Stimulated activated naive CD8-positive, alpha-beta T cell treated with anti-CD3 and anti-CD28 coated beads, Interleukin-15, Interleukin-2, amounts not matched to agents 100 ng/mL and 50 ng/mL, for 24 hours (primary cell): ENCODE measurements at regions not wholly inside any gene's neighbourhood (a gene's known extent, or its start where the extent isn't known, plus 50 kb on each side); places are given as distances from the start of the nearest gene placed in this dataset.
"Not testable (repeated sequence)": the region's sequence is repeated elsewhere in the genome, so short reads cannot be mapped to it uniquely, and the experiment has no call there.

Source experiments
- H3K27ac Mint-ChIP-seq: one replicate; pipeline ENCODE4 v1.8.0; 2021; ENCODE audit warnings: mild to moderate bottlenecking, mixed read lengths
- H3K27me3 Mint-ChIP-seq: one replicate; pipeline ENCODE4 v1.8.0; 2021; ENCODE audit warnings: mixed read lengths
- H3K36me3 Mint-ChIP-seq: one replicate; pipeline ENCODE4 v1.8.0; 2021; ENCODE audit warnings: low read depth, mixed read lengths
- H3K4me1 Mint-ChIP-seq: one replicate; pipeline ENCODE4 v1.8.0; 2021; ENCODE audit warnings: low read depth, mixed read lengths
- H3K4me3 Mint-ChIP-seq: one replicate; pipeline ENCODE4 v1.8.0; 2021; ENCODE audit warnings: mild to moderate bottlenecking, mixed read lengths
- H3K9me3 Mint-ChIP-seq: one replicate; pipeline ENCODE4 v1.8.0; 2021; ENCODE audit warnings: mixed read lengths

GRCh38 chr5:101142102-101142501, 239.0 kb upstream of the ST8SIA4 start:
- H3K36me3 Mint-ChIP-seq = no peaks in the 10 kb centered on the region
- H3K27ac Mint-ChIP-seq = no peak overlapping the region
- H3K4me3 Mint-ChIP-seq = no peak overlapping the region
- H3K27me3 Mint-ChIP-seq = no peaks in the 10 kb centered on the region
- peaks cover 8% of the 10 kb centered on the region for H3K9me3 Mint-ChIP-seq
- no peaks in the 10 kb centered on the region for H3K4me1 Mint-ChIP-seq

GRCh38 chr5:101136454-101136853, 233.4 kb upstream of the ST8SIA4 start:
- no peaks in the 10 kb centered on the region for H3K36me3 Mint-ChIP-seq
- no peaks in the 10 kb centered on the region for H3K27me3 Mint-ChIP-seq
- H3K4me1 Mint-ChIP-seq = no peaks in the 10 kb centered on the region
- no peak overlapping the region for H3K4me3 Mint-ChIP-seq
- no peak overlapping the region for H3K27ac Mint-ChIP-seq
- peaks cover 5% of the 10 kb centered on the region for H3K9me3 Mint-ChIP-seq

GRCh38 chr5:101123363-101123762, 220.3 kb upstream of the ST8SIA4 start:
- Mint-ChIP-seq H3K36me3 (no peaks in the 10 kb centered on the region), H3K4me3 (no peak overlapping the region), H3K27ac (no peak overlapping the region), H3K4me1 (no peaks in the 10 kb centered on the region), H3K9me3 (no peaks in the 10 kb centered on the region), H3K27me3 (no peaks in the 10 kb centered on the region)

DNA sequence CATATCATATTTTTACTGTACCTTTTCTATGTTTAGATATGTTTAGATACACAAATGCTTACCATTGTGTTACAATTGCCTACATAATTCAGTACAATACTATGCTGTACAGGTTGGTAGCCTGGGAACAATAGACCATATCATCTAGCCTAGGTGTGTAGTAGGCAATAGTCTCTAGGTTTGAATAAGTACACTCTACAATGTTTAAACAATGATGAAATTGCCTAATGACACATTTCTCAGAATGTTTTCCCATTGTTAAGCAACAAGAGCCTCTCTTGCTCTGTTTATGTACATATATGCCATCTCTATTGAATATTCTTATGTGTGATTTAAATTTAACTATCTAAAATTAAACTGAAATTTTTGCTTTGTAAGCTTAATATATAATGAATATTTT, 209.6 kb upstream of the ST8SIA4 start:
- H3K36me3 Mint-ChIP-seq = no peaks in the 10 kb centered on the region
- no peaks in the 10 kb centered on the region for H3K27me3 Mint-ChIP-seq

GRCh38 chr5:101103874-101104273, 200.8 kb upstream of the ST8SIA4 start:
- peaks cover 3% of the 10 kb centered on the region for H3K27me3 Mint-ChIP-seq
- H3K4me1 Mint-ChIP-seq = no peaks in the 10 kb centered on the region
- H3K27ac Mint-ChIP-seq = no peak overlapping the region
- no peaks in the 10 kb centered on the region for H3K9me3 Mint-ChIP-seq
- no peak overlapping the region for H3K4me3 Mint-ChIP-seq
- H3K36me3 Mint-ChIP-seq = no peaks in the 10 kb centered on the region

More for the DNA sequence above, 209.6 kb upstream of the ST8SIA4 start:
- H3K9me3 Mint-ChIP-seq = no peaks in the 10 kb centered on the region
- H3K4me1 Mint-ChIP-seq = no peaks in the 10 kb centered on the region
- no peak overlapping the region for H3K4me3 Mint-ChIP-seq
- H3K27ac Mint-ChIP-seq = no peak overlapping the region

DNA sequence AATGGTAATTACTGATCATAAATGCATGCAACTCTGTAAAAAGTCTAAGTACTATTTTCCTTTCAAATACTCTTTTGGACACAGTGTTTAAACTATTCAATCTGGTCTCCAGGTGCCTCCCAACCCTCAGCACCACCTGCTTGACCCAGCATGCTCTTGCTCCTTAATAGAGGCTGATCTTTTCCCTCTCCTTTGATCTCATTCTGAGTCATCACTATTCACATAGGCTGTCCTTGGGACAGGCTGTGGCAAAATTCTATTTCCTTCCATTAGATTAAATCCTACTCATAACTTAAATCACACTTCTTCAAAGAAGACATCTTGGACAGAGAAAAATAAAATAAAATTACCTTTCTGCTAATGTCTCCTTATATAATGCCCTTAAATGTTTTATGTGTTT, 199.4 kb upstream of the ST8SIA4 start:
- H3K27ac Mint-ChIP-seq = no peak overlapping the region
- H3K36me3 Mint-ChIP-seq = no peaks in the 10 kb centered on the region
- H3K9me3 Mint-ChIP-seq = no peaks in the 10 kb centered on the region
- H3K4me1 Mint-ChIP-seq = no peaks in the 10 kb centered on the region
- H3K4me3 Mint-ChIP-seq = no peak overlapping the region
- peaks cover 3% of the 10 kb centered on the region for H3K27me3 Mint-ChIP-seq

- H3K4me1 Mint-ChIP-seq = no peaks in the 10 kb centered on the region
- H3K9me3 Mint-ChIP-seq = no peaks in the 10 kb centered on the region
- no peak overlapping the region for H3K4me3 Mint-ChIP-seq
- no peak overlapping the region for H3K27ac Mint-ChIP-seq
- no peaks in the 10 kb centered on the region for H3K36me3 Mint-ChIP-seq
- H3K27me3 Mint-ChIP-seq = no peaks in the 10 kb centered on the region
These were observed 188.8 kb upstream of the ST8SIA4 start for GRCh38 chr5:101091902-101092301.

- Mint-ChIP-seq H3K36me3 (no peaks in the 10 kb centered on the region), H3K27me3 (no peaks in the 10 kb centered on the region), H3K4me3 (no peak overlapping the region), H3K27ac (no peak overlapping the region), H3K9me3 (no peaks in the 10 kb centered on the region), H3K4me1 (no peaks in the 10 kb centered on the region)
These were observed 181.3 kb upstream of the ST8SIA4 start for GRCh38 chr5:101084353-101084752.

DNA sequence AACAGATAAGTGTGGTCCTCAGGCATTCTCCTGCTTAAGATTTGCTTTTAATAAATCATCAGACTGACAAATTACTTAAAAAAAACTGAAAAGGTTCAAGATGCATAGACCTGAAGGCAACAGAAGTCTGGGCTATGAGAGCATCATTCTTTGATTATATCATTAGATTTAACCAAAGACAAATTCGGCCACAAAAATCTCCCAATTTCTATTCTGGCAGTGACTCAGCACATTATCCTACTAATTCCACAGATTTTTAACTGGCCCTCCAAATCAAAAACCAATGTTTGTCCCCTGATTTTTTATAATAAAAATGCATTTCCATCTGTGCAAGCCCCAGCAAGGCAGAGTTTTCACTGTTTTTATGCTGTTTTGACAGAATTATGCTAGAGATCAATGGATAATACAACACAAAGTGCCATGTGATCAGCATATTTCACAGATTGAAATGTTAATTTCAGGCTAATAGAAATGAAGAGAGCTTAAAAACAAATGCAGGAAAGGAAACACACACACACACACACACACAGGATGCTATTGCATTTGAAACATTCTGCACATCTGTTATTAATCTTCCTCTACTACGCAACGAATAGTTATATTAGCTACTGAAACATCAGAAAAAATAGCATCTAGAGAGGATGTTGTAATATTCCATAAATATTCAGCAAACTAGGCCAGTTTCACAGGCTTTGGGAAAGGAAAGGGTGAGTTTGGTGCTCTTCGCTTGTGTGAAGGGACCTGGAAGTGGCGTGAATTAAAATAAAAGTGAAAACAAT, 177.6 kb upstream of the ST8SIA4 start:
- Mint-ChIP-seq H3K4me1 (no peaks in the 10 kb centered on the region), H3K27ac (no peak overlapping the region), H3K4me3 (no peak overlapping the region), H3K36me3 (no peaks in the 10 kb centered on the region), H3K9me3 (no peaks in the 10 kb centered on the region), H3K27me3 (no peaks in the 10 kb centered on the region)

DNA sequence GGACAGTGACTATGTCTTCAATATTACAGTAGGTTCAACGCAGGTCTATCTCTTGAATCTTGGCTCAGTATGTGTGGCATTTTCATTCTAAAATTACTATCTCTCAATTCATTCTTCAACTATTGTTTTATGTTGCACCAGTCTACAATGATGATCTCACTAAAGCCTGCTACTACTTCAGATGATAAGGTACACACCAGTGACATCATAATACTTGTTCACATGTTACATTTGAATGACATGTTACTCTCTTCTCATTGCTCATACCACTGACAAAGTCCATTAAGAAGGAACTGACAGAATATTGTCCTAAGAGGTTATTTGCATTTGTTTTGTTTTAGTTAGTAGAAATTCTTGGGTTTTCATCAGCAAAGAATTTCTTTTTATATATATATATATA, 165.2 kb upstream of the ST8SIA4 start:
- Mint-ChIP-seq H3K4me1 (no peaks in the 10 kb centered on the region), H3K27me3 (no peaks in the 10 kb centered on the region), H3K27ac (no peak overlapping the region), H3K9me3 (peaks cover 2% of the 10 kb centered on the region), H3K4me3 (no peak overlapping the region), H3K36me3 (no peaks in the 10 kb centered on the region)

DNA sequence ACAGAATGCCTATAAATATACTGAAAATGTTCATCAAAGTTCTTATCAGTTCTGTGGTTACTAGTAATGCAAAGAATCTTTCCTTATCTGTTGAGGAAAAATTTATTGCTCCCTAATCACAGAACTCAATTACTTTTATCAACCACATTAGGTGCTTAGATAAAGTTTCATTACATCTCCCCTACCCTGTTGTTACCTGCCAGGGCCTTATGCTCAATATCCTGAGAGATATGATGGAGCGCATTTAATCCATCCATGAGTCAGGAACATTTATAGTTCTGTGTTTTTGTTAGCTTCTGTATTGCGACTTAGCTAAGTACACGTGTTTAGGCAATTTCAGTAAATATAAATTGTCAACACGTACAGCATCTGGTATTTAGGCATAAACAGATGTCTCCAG, 164.3 kb upstream of the ST8SIA4 start:
- no peaks in the 10 kb centered on the region for H3K36me3 Mint-ChIP-seq
- no peak overlapping the region for H3K27ac Mint-ChIP-seq
- peaks cover 5% of the 10 kb centered on the region for H3K9me3 Mint-ChIP-seq
- H3K4me1 Mint-ChIP-seq = no peaks in the 10 kb centered on the region
- peaks cover 3% of the 10 kb centered on the region for H3K27me3 Mint-ChIP-seq
- H3K4me3 Mint-ChIP-seq = no peak overlapping the region

- Mint-ChIP-seq H3K9me3 (peaks cover 13% of the 10 kb centered on the region), H3K27ac (no peak overlapping the region), H3K4me3 (no peak overlapping the region), H3K4me1 (no peaks in the 10 kb centered on the region), H3K27me3 (peaks cover 5% of the 10 kb centered on the region), H3K36me3 (no peaks in the 10 kb centered on the region)
These were observed 159.8 kb upstream of the ST8SIA4 start for GRCh38 chr5:101062902-101063301.

GRCh38 chr5:101047181-101047580, 144.1 kb upstream of the ST8SIA4 start:
- Mint-ChIP-seq H3K4me1 (no peaks in the 10 kb centered on the region), H3K27me3 (no peaks in the 10 kb centered on the region), H3K4me3 (no peak overlapping the region), H3K9me3 (no peaks in the 10 kb centered on the region), H3K36me3 (no peaks in the 10 kb centered on the region), H3K27ac (no peak overlapping the region)

GRCh38 chr5:101045689-101046088, 142.6 kb upstream of the ST8SIA4 start:
- H3K4me1 Mint-ChIP-seq = no peaks in the 10 kb centered on the region
- H3K27me3 Mint-ChIP-seq = no peaks in the 10 kb centered on the region
- no peaks in the 10 kb centered on the region for H3K9me3 Mint-ChIP-seq
- no peaks in the 10 kb centered on the region for H3K36me3 Mint-ChIP-seq
- no peak overlapping the region for H3K27ac Mint-ChIP-seq
- no peak overlapping the region for H3K4me3 Mint-ChIP-seq

GRCh38 chr5:101040002-101040401, 136.9 kb upstream of the ST8SIA4 start:
- not testable (repeated sequence) for H3K9me3 Mint-ChIP-seq, H3K4me1 Mint-ChIP-seq, H3K4me3 Mint-ChIP-seq, H3K36me3 Mint-ChIP-seq, H3K27me3 Mint-ChIP-seq
- H3K27ac Mint-ChIP-seq = peak overlapping the region; percentile 24

GRCh38 chr5:101036778-101037177, 133.7 kb upstream of the ST8SIA4 start:
- no peaks in the 10 kb centered on the region for H3K27me3 Mint-ChIP-seq

More at GRCh38 chr5:101036778-101037177, 133.7 kb upstream of the ST8SIA4 start:
- no peaks in the 10 kb centered on the region for H3K4me1 Mint-ChIP-seq
- no peak overlapping the region for H3K4me3 Mint-ChIP-seq
- no peaks in the 10 kb centered on the region for H3K36me3 Mint-ChIP-seq
- no peak overlapping the region for H3K27ac Mint-ChIP-seq
- H3K9me3 Mint-ChIP-seq = peaks cover 9% of the 10 kb centered on the region
